ENCODE measurements at regions not wholly inside any gene's neighbourhood (a gene's known extent, or its start where the extent isn't known, plus 50 kb on each side); places are given as distances from the start of the nearest gene placed in this dataset.
"Not testable (repeated sequence)": the region's sequence is repeated elsewhere in the genome, so short reads cannot be mapped to it uniquely, and the experiment has no call there.

DNA sequence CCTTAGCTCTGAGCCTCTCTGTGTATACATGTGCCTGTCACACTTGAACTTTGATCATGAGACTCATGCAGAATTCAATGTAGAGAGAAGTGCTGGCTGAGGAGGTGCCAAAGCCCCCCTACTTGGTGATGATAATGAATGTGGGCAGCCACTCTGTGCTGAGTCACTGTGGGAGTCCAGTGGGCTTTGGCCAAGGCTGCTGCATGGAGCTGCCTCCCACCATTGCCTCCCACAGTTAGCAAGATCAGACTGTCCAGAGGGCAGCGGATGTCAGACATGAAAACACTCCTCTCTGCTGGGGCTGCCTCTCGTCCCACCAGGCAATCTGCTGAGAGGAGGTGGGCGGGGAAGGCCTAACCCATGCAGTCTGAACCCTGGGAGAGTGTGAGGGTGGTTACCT lies 180.3 kb downstream of the SH2D4B start:
- Histone ChIP-seq H3K9me3 (ENCODE audit: low read length) (no peaks in the 10 kb centered on the region), H3K27me3 (ENCODE audit: insufficient read depth, low read length) (no peaks in the 10 kb centered on the region), H3K79me2 (ENCODE audit: insufficient read depth, low read length) (no peaks in the 10 kb centered on the region), H3K4me1 (ENCODE audit: insufficient read depth, low read length, severe bottlenecking) (no peaks in the 10 kb centered on the region), H3K9ac (ENCODE audit: low read length) (no peak overlapping the region), H3K4me2 (ENCODE audit: low read length) (no peak overlapping the region), H3K36me3 (ENCODE audit: insufficient read depth, low read length) (no peaks in the 10 kb centered on the region), H4K20me1 (ENCODE audit: insufficient read depth, low read length) (no peaks in the 10 kb centered on the region), H3F3A (ENCODE audit: insufficient read depth, low read length) (no peaks in the 10 kb centered on the region), H3K27ac (ENCODE audit: low read depth, low read length, poor library complexity, severe bottlenecking) (no peak overlapping the region), H3K9me2 (ENCODE audit: low read depth, low read length) (no peaks in the 10 kb centered on the region), H2AFZ (ENCODE audit: low read length) (no peak overlapping the region), H3K4me3 (ENCODE audit: low read depth, low read length, poor library complexity, severe bottlenecking) (no peak overlapping the region)
- no peak for TF ChIP-seq EZH2 (IDR thresholded peaks at IDR 0.05; ENCODE audit: borderline replicate concordance, low read length)
- TF ChIP-seq, protein P1, sequence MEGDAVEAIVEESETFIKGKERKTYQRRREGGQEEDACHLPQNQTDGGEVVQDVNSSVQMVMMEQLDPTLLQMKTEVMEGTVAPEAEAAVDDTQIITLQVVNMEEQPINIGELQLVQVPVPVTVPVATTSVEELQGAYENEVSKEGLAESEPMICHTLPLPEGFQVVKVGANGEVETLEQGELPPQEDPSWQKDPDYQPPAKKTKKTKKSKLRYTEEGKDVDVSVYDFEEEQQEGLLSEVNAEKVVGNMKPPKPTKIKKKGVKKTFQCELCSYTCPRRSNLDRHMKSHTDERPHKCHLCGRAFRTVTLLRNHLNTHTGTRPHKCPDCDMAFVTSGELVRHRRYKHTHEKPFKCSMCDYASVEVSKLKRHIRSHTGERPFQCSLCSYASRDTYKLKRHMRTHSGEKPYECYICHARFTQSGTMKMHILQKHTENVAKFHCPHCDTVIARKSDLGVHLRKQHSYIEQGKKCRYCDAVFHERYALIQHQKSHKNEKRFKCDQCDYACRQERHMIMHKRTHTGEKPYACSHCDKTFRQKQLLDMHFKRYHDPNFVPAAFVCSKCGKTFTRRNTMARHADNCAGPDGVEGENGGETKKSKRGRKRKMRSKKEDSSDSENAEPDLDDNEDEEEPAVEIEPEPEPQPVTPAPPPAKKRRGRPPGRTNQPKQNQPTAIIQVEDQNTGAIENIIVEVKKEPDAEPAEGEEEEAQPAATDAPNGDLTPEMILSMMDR (IDR thresholded peaks at IDR 0.05; ENCODE audit: low read length) = no peak

DNA sequence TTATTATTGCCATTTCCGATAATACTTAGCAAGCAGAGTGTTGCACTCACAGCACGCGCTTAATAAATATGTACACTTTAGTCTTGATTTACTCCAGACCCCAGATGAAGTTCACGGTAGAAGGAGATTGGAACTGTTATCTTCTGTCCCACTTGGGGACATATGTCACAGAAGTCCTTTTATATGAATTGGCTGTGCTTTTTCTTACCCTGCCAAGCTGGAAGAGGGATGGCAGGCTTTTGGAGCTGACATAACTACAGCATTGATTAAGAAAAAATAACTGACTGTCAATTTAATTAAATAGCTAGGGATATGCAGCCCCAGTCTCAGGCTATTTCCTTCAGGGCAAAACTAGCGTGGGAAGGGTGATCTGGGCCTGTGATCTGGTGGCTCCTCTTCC lies 182.2 kb downstream of the SH2D4B start:
- Histone ChIP-seq H4K20me1 (ENCODE audit: insufficient read depth, low read length) (no peaks in the 10 kb centered on the region), H3K9me2 (ENCODE audit: low read depth, low read length) (no peaks in the 10 kb centered on the region), H3K36me3 (ENCODE audit: insufficient read depth, low read length) (no peaks in the 10 kb centered on the region), H2AFZ (ENCODE audit: low read length) (no peak overlapping the region), H3K9ac (ENCODE audit: low read length) (no peak overlapping the region), H3K27ac (ENCODE audit: low read depth, low read length, poor library complexity, severe bottlenecking) (no peak overlapping the region), H3F3A (ENCODE audit: insufficient read depth, low read length) (no peaks in the 10 kb centered on the region), H3K9me3 (ENCODE audit: low read length) (no peaks in the 10 kb centered on the region), H3K4me2 (ENCODE audit: low read length) (no peak overlapping the region), H3K4me3 (ENCODE audit: low read depth, low read length, poor library complexity, severe bottlenecking) (no peak overlapping the region), H3K79me2 (ENCODE audit: insufficient read depth, low read length) (no peaks in the 10 kb centered on the region), H3K4me1 (ENCODE audit: insufficient read depth, low read length, severe bottlenecking) (no peaks in the 10 kb centered on the region), H3K27me3 (ENCODE audit: insufficient read depth, low read length) (no peaks in the 10 kb centered on the region)
- no peak for TF ChIP-seq EZH2 (IDR thresholded peaks at IDR 0.05; ENCODE audit: borderline replicate concordance, low read length)
- TF ChIP-seq, protein P1 (IDR thresholded peaks at IDR 0.05; ENCODE audit: low read length) = no peak

DNA sequence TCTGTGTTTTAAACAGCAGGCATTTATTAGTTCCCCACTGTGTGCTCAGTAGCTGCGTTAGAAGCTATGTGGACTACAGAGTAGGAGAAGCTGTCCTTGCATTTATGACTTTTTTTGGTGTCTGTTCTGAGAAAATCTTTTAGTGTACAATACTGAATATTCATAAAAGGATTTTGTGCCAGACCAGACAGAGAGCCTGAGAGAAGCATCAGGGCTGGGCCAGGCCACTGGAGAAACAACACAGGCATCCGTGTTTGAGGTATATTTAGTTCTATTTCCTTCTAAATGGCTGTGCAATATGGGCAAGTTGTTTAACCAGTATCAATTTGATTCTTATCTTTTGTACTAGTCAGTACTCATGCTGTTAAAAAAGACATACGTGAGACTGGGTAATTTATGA lies 182.8 kb downstream of the SH2D4B start:
- no peaks in the 10 kb centered on the region for H3K9me2 ChIP-seq (ENCODE audit: low read depth, low read length)
- no peaks in the 10 kb centered on the region for H3F3A ChIP-seq (ENCODE audit: insufficient read depth, low read length)
- no peak for TF ChIP-seq EZH2 (IDR thresholded peaks at IDR 0.05; ENCODE audit: borderline replicate concordance, low read length)
- TF ChIP-seq, protein P1 (IDR thresholded peaks at IDR 0.05; ENCODE audit: low read length) = no peak
- H3K27me3 ChIP-seq (ENCODE audit: insufficient read depth, low read length) = no peaks in the 10 kb centered on the region
- no peaks in the 10 kb centered on the region for H3K36me3 ChIP-seq (ENCODE audit: insufficient read depth, low read length)
- no peaks in the 10 kb centered on the region for H4K20me1 ChIP-seq (ENCODE audit: insufficient read depth, low read length)
- no peaks in the 10 kb centered on the region for H3K79me2 ChIP-seq (ENCODE audit: insufficient read depth, low read length)
- no peaks in the 10 kb centered on the region for H3K4me1 ChIP-seq (ENCODE audit: insufficient read depth, low read length, severe bottlenecking)
- H3K4me3 ChIP-seq (ENCODE audit: low read depth, low read length, poor library complexity, severe bottlenecking) = no peak overlapping the region
- no peak overlapping the region for H3K9ac ChIP-seq (ENCODE audit: low read length)
- no peak overlapping the region for H3K4me2 ChIP-seq (ENCODE audit: low read length)
- no peak overlapping the region for H3K27ac ChIP-seq (ENCODE audit: low read depth, low read length, poor library complexity, severe bottlenecking)
- H2AFZ ChIP-seq (ENCODE audit: low read length) = no peak overlapping the region
- no peaks in the 10 kb centered on the region for H3K9me3 ChIP-seq (ENCODE audit: low read length)

DNA sequence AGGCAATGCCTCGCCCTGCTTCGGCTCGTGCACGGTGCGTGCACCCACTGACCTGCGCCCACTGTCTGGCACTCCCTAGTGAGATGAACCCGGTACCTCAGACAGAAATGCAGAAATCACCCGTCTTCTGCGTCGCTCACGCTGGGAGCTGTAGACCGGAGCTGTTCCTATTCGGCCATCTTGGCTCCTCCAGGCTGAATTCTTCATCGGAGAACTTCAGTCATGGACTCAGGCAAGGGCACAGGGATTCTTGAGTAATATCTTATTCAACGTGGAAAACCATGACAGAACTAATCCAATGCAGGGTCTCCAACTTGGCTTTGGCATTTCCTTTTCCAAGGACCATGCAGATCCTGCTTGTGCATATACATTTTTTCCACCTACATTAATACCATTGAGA lies 190.7 kb downstream of the SH2D4B start:
- H3K27me3 ChIP-seq (ENCODE audit: insufficient read depth, low read length); H3K27ac ChIP-seq (ENCODE audit: low read depth, low read length, poor library complexity, severe bottlenecking); H3K4me2 ChIP-seq (ENCODE audit: low read length); H3K9ac ChIP-seq (ENCODE audit: low read length); H3K9me3 ChIP-seq (ENCODE audit: low read length); H4K20me1 ChIP-seq (ENCODE audit: insufficient read depth, low read length); H3K36me3 ChIP-seq (ENCODE audit: insufficient read depth, low read length); H3K9me2 ChIP-seq (ENCODE audit: low read depth, low read length); H2AFZ ChIP-seq (ENCODE audit: low read length); H3K4me1 ChIP-seq (ENCODE audit: insufficient read depth, low read length, severe bottlenecking); H3K79me2 ChIP-seq (ENCODE audit: insufficient read depth, low read length); H3F3A ChIP-seq (ENCODE audit: insufficient read depth, low read length); H3K4me3 ChIP-seq (ENCODE audit: low read depth, low read length, poor library complexity, severe bottlenecking): not testable (repeated sequence)
